Heart left ventricle (tissue), 13 donors: ENCODE measurements at regions not wholly inside any gene's neighbourhood (a gene's known extent, or its start where the extent isn't known, plus 50 kb on each side); places are given as distances from the start of the nearest gene placed in this dataset.

ENCODE experiments used
- POLR2A ChIP-seq, 2 donors: fragments of 450-650 bp; IDR thresholded peaks; one replicate each; pipeline ENCODE4 v1.6.1; 2017; ENCODE audit warnings: antibody characterized with exemption in 2 of 2, mild to moderate bottlenecking in 2 of 2, moderate library complexity in 2 of 2
- TF ChIP-seq, protein P1 (sequence below), 12 donors: fragments of 200-600 bp; sonication (generic) in 4 of 12; IDR thresholded peaks; one replicate each; pipeline versions ENCODE4 v1.5.0 to v1.8.0; 2018 to 2022; ENCODE audit warnings: antibody characterized with exemption in 12 of 12, mild to moderate bottlenecking in 5 of 12
- donor health status: ischemic (EF 13 %, LVEDD 7.1; RV severe dilation, severe dysfunction).
- donor health status: DM: no; HTN: yes; CAD: no.
- donor health status: DM: no; HTN: no; CAD: no.
- donor health status: ischemic (EF 25% LVEDD 6.9; RV normal size, moderate dysfunction).
- donor health status: ischemic (EF 25% LVEDD 5.7; RV mildly dilated, moderate dysfunction).
- donor health status: ischemic (EF 35%, LVEDD 5.7; RV mildly dilated, moderate dysfunction).
- donor health status: nonischemic (EF 11% LVEDD 7.7; RV severe dilation, severe dysfunction).
- donor health status: DM: yes; HTN: yes; CAD: no.
- donor health status: PGD.
- donor health status: ischemic (EF 29% LVEDD 5.4; RV normal size, mild dysfunction).
- donor health status: nonischemic (EF 23%, LVEDD 6.1; RV moderate dilation, normal function).

DNA sequence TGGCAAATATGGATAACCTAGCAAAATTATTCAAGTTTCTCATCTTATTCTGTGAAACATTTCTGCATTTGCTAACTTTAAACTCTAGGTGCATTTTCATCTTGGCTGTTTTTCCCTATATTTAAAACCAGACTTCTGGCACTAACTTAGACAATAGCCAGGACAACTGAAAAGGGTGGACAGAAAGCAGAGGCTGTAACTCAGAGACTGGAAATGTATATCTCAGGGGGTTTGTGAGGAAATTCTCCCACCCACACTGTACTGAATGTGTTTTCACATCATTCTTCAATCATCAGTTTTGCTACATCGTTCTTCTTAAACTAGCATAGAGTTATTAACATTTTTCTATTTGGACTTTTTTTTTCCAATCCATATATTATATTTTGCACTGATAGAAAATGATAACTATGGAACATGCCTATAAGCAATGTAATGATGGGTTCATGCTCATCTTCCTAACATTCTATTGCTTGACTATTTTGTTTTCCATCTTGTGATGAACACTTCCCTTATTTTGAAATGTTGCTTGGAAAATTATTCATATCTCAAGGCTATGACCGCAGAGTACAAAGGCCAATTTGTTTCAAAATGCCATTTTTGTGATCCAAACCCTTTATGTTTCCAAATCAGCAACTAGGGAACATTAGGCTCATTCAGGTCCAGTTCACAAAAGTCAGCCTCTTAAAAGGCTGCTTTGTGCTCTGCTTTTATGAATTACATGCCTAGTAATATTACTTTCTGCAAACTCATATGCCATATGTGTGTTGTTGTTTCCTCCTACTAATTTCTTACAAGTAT is 125.8 kb upstream of the CDH19 start:
- TF ChIP-seq, protein P1, sequence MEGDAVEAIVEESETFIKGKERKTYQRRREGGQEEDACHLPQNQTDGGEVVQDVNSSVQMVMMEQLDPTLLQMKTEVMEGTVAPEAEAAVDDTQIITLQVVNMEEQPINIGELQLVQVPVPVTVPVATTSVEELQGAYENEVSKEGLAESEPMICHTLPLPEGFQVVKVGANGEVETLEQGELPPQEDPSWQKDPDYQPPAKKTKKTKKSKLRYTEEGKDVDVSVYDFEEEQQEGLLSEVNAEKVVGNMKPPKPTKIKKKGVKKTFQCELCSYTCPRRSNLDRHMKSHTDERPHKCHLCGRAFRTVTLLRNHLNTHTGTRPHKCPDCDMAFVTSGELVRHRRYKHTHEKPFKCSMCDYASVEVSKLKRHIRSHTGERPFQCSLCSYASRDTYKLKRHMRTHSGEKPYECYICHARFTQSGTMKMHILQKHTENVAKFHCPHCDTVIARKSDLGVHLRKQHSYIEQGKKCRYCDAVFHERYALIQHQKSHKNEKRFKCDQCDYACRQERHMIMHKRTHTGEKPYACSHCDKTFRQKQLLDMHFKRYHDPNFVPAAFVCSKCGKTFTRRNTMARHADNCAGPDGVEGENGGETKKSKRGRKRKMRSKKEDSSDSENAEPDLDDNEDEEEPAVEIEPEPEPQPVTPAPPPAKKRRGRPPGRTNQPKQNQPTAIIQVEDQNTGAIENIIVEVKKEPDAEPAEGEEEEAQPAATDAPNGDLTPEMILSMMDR (IDR thresholded peaks at IDR 0.05), result no peak
- TF ChIP-seq POLR2A (IDR thresholded peaks at IDR 0.05), result no peak
